HepG2 (cell line): ENCODE measurements at regions not wholly inside any gene's neighbourhood (a gene's known extent, or its start where the extent isn't known, plus 50 kb on each side); places are given as distances from the start of the nearest gene placed in this dataset.

Experiments
- ATAC-seq: fragments of 200-7000 bp; cut with Tn5 transposase; 3 replicates; pipeline ENCODE4 v1.9.1; 2020; ENCODE audit warnings: mild to moderate bottlenecking, moderate library complexity
- BruUV-seq: library from RNA; stranded (reverse); fragments of 400-500 nt; replicated peaks from 2 replicates; lab custom pipeline; 2021; lab: Mats Ljungman, UMichigan
- CTCF ChIA-PET: fragments of 300-600 bp; formaldehyde crosslinking; extraction: SDS; loops from one replicate; lab custom pipeline; 2021; ENCODE audit warnings: low total read pairs, inconsistent platforms, low intra/inter-chr PET ratio; lab: Yijun Ruan, JAX
- POLR2A ChIA-PET: fragments of 350-600 bp; sonication (Branson Sonifier 250); formaldehyde crosslinking; loops from one replicate; lab custom pipeline; 2020; ENCODE audit warnings: antibody characterized with exemption, inconsistent platforms; lab: Yijun Ruan, JAX
- DNase-seq: peaks from one replicate; pipeline ENCODE4 v3.0.0-alpha.2; 2015; ENCODE audit warnings: low spot score
- FAIRE-seq: peaks from 3 replicates; lab custom pipeline; 2011; peaks lifted over from hg19 to GRCh38; lab: Jason Lieb, UNC
- H2AFZ ChIP-seq: one replicate; pipeline ENCODE4 v1.6.1; 2011; ENCODE audit warnings: low read length, inconsistent platforms
- H3K27ac ChIP-seq: fragments of 300-600 bp; 3 replicates; pipeline ENCODE4 v1.8.0; 2011; ENCODE audit warnings: mixed run types, mild to moderate bottlenecking, mixed read lengths, low read length, inconsistent platforms; ENCODE audit not compliant: insufficient read depth; ENCODE audit errors: extremely low read length
- H3K27me3 ChIP-seq, 2 experiments: fragments of 200-600 bp in 1 of 2; 2 replicates in 1 of 2; 3 replicates in 1 of 2; pipeline versions ENCODE4 v1.6.0 to v1.8.0; 2011; ENCODE audit warnings: low read length in 2 of 2, mild to moderate bottlenecking in 2 of 2, moderate library complexity in 2 of 2, inconsistent platforms in 1 of 2; ENCODE audit not compliant: insufficient read depth in 2 of 2, control insufficient read depth in 1 of 2
- H3K36me3 ChIP-seq, 2 experiments: fragments of 200-600 bp in 1 of 2; replicated peaks in 1 of 2; 2 replicates in 1 of 2; 3 replicates in 1 of 2; pipeline versions ENCODE4 v1.5.1 to v1.8.0; 2011; ENCODE audit warnings: low read length in 2 of 2, inconsistent platforms in 1 of 2; ENCODE audit not compliant: insufficient read depth in 2 of 2, control insufficient read depth in 1 of 2
- H3K4me1 ChIP-seq: 2 replicates; pipeline ENCODE4 v1.5.1; 2012; ENCODE audit warnings: low read length, inconsistent platforms; ENCODE audit not compliant: insufficient read depth
- H3K4me2 ChIP-seq: 2 replicates; pipeline ENCODE4 v1.6.0; 2011; ENCODE audit warnings: low read depth, low read length, inconsistent platforms
- H3K4me3 ChIP-seq, 3 experiments: fragments of 200-600 bp in 1 of 3; sonication (generic), shearing (Covaris generic) in 1 of 3; replicated peaks in 1 of 3; 2 replicates each; pipeline ENCODE4 v1.5.1; 2011 to 2016; ENCODE audit warnings: low read length in 3 of 3, inconsistent platforms in 2 of 3, low read depth in 2 of 3, mild to moderate bottlenecking in 2 of 3, control low read depth in 1 of 3, mixed read lengths in 1 of 3; ENCODE audit not compliant: insufficient read depth in 1 of 3
- H3K79me2 ChIP-seq: one replicate; pipeline ENCODE4 v1.6.1; 2011; ENCODE audit warnings: low read length, inconsistent platforms; ENCODE audit not compliant: insufficient read depth
- H3K9ac ChIP-seq: 2 replicates; pipeline ENCODE4 v1.6.0; 2011; ENCODE audit warnings: mild to moderate bottlenecking, low read depth, low read length, inconsistent platforms; ENCODE audit not compliant: insufficient read depth
- H3K9me3 ChIP-seq: 2 replicates; pipeline ENCODE4 v1.5.1; 2012; ENCODE audit warnings: mild to moderate bottlenecking, low read length
- H4K20me1 ChIP-seq: 2 replicates; pipeline ENCODE4 v1.6.0; 2011; ENCODE audit warnings: inconsistent platforms, mild to moderate bottlenecking, low read length, moderate library complexity; ENCODE audit not compliant: insufficient read depth
- AKAP8 ChIP-seq: sonication (generic); formaldehyde crosslinking; IDR thresholded peaks from 2 replicates; pipeline ENCODE4 v1.5.1; 2020; ENCODE audit warnings: mild to moderate bottlenecking, missing genetic modification reagents
- ATF3 ChIP-seq: sonication (generic); formaldehyde crosslinking; IDR thresholded peaks from 2 replicates; pipeline ENCODE4 v1.4.0; 2020; ENCODE audit warnings: missing genetic modification reagents
- CCDC6 ChIP-seq: sonication (generic); formaldehyde crosslinking; IDR thresholded peaks from 2 replicates; pipeline ENCODE4 v1.8.1; 2022; ENCODE audit warnings: mild to moderate bottlenecking, missing genetic modification reagents, moderate library complexity
- ETS1 ChIP-seq: sonication (generic); formaldehyde crosslinking; IDR thresholded peaks from 2 replicates; pipeline ENCODE4 v1.4.0; 2020; ENCODE audit warnings: missing genetic modification reagents
- FOSL2 ChIP-seq: sonication (generic); formaldehyde crosslinking; IDR thresholded peaks from 2 replicates; pipeline ENCODE4 v1.4.0; 2020; ENCODE audit warnings: missing genetic modification reagents
- KDM5B ChIP-seq: sonication (generic); formaldehyde crosslinking; IDR thresholded peaks from 2 replicates; pipeline ENCODE4 v1.4.0; 2020; ENCODE audit warnings: missing genetic modification reagents, mild to moderate bottlenecking, borderline replicate concordance
- NR2C2 ChIP-seq: sonication (generic); formaldehyde crosslinking; IDR thresholded peaks from 2 replicates; pipeline ENCODE4 v1.4.0; 2020; ENCODE audit warnings: missing genetic modification reagents, mild to moderate bottlenecking, moderate library complexity, borderline replicate concordance
- NR2F1 ChIP-seq, 2 experiments: fragments of 450-650 bp in 1 of 2; formaldehyde crosslinking in 1 of 2; IDR thresholded peaks; 2 replicates each; pipeline versions ENCODE4 v1.5.0 to v1.6.1; 2016 to 2020; ENCODE audit warnings: mild to moderate bottlenecking in 1 of 2, missing compliant biosample characterization in 1 of 2, missing genetic modification reagents in 1 of 2, moderate library complexity in 1 of 2
- PHF5A ChIP-seq: IDR thresholded peaks from one replicate; pipeline ENCODE4 v1.6.1; 2018; ENCODE audit warnings: low read depth, missing genetic modification reagents; ENCODE audit not compliant: unreplicated experiment
- RBFOX2 ChIP-seq: fragments of 200-400 bp; formaldehyde crosslinking; IDR thresholded peaks from 2 replicates; pipeline ENCODE4 v1.6.1; 2017; ENCODE audit warnings: low read depth, mild to moderate bottlenecking, low read length
- SMARCC2 ChIP-seq: fragments of 450-650 bp; IDR thresholded peaks from 2 replicates; pipeline ENCODE4 v1.6.1; 2017; ENCODE audit warnings: antibody characterized with exemption, mild to moderate bottlenecking
- SP1 ChIP-seq, 2 experiments: fragments of 450-650 bp in 1 of 2; sonication (generic) in 1 of 2; formaldehyde crosslinking in 1 of 2; IDR thresholded peaks; 2 replicates each; pipeline versions ENCODE4 v1.4.0 to v1.6.1; 2016 to 2020; ENCODE audit warnings: missing genetic modification reagents in 1 of 2
- SP5 ChIP-seq: IDR thresholded peaks from 2 replicates; pipeline ENCODE4 v1.6.1; 2016; ENCODE audit warnings: low read depth, borderline replicate concordance
- TCF7 ChIP-seq: sonication (generic); IDR thresholded peaks from 2 replicates; pipeline ENCODE4 v1.6.1; 2016; ENCODE audit warnings: antibody characterized with exemption, low read depth
- ZNF275 ChIP-seq: sonication (generic); formaldehyde crosslinking; IDR thresholded peaks from 2 replicates; pipeline ENCODE4 v1.8.0; 2022; ENCODE audit warnings: missing genetic modification reagents, mild to moderate bottlenecking, inconsistent platforms, borderline replicate concordance
- ZNF674 ChIP-seq: sonication (generic); formaldehyde crosslinking; IDR thresholded peaks from 2 replicates; pipeline ENCODE4 v1.5.0; 2020; ENCODE audit warnings: low read depth, mild to moderate bottlenecking, missing genetic modification reagents
- ZSCAN31 ChIP-seq: sonication (generic); formaldehyde crosslinking; IDR thresholded peaks from 2 replicates; pipeline ENCODE4 v1.5.0; 2020; ENCODE audit warnings: low read depth, mild to moderate bottlenecking, missing genetic modification reagents
- WGBS: methylation state at CpG from one replicate; pipeline ENCODE4 v1.1.6; 2017; ENCODE audit warnings: low lambda C conversion rate; 5-methylcytosine and 5-hydroxymethylcytosine counted together
- in situ Hi-C: cut with HindIII; loops from 2 replicates; pipeline ENCODE4 v1.10.0; 2017; ENCODE audit warnings: low pct_unique_long_range_greater_than_20kb; ENCODE audit not compliant: extremely low pct_ligation_motif_present
- intact Hi-C: fragments of 100-400 bp; cut with micrococcal nuclease; formaldehyde crosslinking; loops from one replicate; pipeline ENCODE4 v1.10.0; 2022; ENCODE audit not compliant: unreplicated experiment

- TF ChIP-seq PHF5A (no peak), SP1 (IDR thresholded peaks at IDR 0.05) (no peak), SP1 (CRISPR knock-in tag; IDR thresholded peaks at IDR 0.05) (no peak), CCDC6 (CRISPR knock-in tag) (no peak), ZNF674 (CRISPR knock-in tag) (no peak), ZSCAN31 (CRISPR knock-in tag) (no peak), RBFOX2 (no peak)
- TF ChIP-seq, all 625 proteins: peak for 0
Observed at GRCh38 chr2:60394463-60394862, 159.0 kb downstream of the BCL11A start (continued).

- DNase-seq: no peak
- no peaks in the 10 kb centered on the region for H4K20me1 ChIP-seq
- TF ChIP-seq ETS1 (CRISPR knock-in tag) (no peak), KDM5B (CRISPR knock-in tag) (no peak), SP5 (CRISPR knock-in tag) (no peak), NR2F1 (CRISPR knock-in tag; IDR thresholded peaks at IDR 0.05) (no peak), AKAP8 (no peak), FOSL2 (CRISPR knock-in tag) (no peak), ZNF275 (CRISPR knock-in tag) (no peak), SMARCC2 (no peak), TCF7 (no peak), NR2C2 (CRISPR knock-in tag) (no peak), ATF3 (CRISPR knock-in tag) (no peak)
- no peak for ATAC-seq
- no peak overlapping the region for H3K4me2 ChIP-seq
- no peak overlapping the region for H2AFZ ChIP-seq
- in situ Hi-C loops (no loop called here), intact Hi-C loops (no loop called here)
- no peaks in the 10 kb centered on the region for H3K9me3 ChIP-seq
- H3K79me2 ChIP-seq: no peaks in the 10 kb centered on the region
- peaks cover 0 to 10% of the 10 kb centered on the region in 2 experiments; a peak in 2 of 5 replicates for H3K27me3 ChIP-seq
- ChIA-PET POLR2A (no interaction called here), CTCF (no interaction called here)
- H3K4me1 ChIP-seq: no peaks in the 10 kb centered on the region
- FAIRE-seq: no peak
- no peaks in the 10 kb centered on the region for H3K36me3 ChIP-seq
- WGBS: 26% methylated on average over 7 of the region's 7 CpGs
- H3K9ac ChIP-seq: no peak overlapping the region
- no TSS peak for BruUV-seq
- H3K4me3 ChIP-seq: no peak overlapping the region
- no peak overlapping the region for H3K27ac ChIP-seq
Observed at GRCh38 chr2:60391649-60392375, 161.6 kb downstream of the BCL11A start.
